ENCODE measurements at regions not wholly inside any gene's neighbourhood (a gene's known extent, or its start where the extent isn't known, plus 50 kb on each side); places are given as distances from the start of the nearest gene placed in this dataset.

- TF ChIP-seq CTCF (IDR thresholded peaks at IDR 0.05; ENCODE audit: low read depth, low read length) (no peak), EZH2phosphoT487 (IDR thresholded peaks at IDR 0.05; ENCODE audit: low read depth) (no peak)
These were observed 117.0 kb upstream of the TWIST2 start for GRCh38 chr2:238730881-238731280.
